A549 (cell line): ENCODE measurements at regions not wholly inside any gene's neighbourhood (a gene's known extent, or its start where the extent isn't known, plus 50 kb on each side); places are given as distances from the start of the nearest gene placed in this dataset.

Experiments used
- KDM1A ChIP-seq: fragments of 200-600 bp; sonication (generic); IDR thresholded peaks from 2 replicates; pipeline ENCODE4 v1.6.1; 2016; ENCODE audit warnings: low read depth, mild to moderate bottlenecking
- POLR2A ChIP-seq: IDR thresholded peaks from 2 replicates; pipeline ENCODE4 v1.6.1; 2012; ENCODE audit warnings: mild to moderate bottlenecking, low read length

DNA sequence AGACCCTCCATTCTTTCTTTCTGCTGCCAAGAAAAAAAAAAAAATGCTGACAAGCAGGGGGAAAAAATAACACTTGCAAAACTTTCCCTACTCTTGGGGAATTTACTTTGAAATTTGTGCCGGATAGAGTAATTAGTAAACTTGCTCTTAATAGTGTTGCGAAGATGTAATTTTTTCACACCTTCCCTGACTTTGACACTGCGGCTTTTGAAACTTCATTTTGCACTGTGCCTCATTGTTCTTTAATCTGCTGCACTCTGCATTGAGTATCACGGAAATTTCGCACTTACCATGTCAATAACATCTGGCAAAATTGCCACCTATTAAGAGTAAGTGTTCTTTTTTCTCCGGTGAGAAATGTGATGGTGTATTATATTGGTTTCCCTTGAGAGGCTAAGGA lies 596.1 kb downstream of the VRK1 start:
- TF ChIP-seq POLR2A = no peak
- no peak for TF ChIP-seq KDM1A
